HG03196 (cell line): ENCODE measurements at regions not wholly inside any gene's neighbourhood (a gene's known extent, or its start where the extent isn't known, plus 50 kb on each side); places are given as distances from the start of the nearest gene placed in this dataset.
"Not testable (repeated sequence)": the region's sequence is repeated elsewhere in the genome, so short reads cannot be mapped to it uniquely, and the experiment has no call there.

Experiments used
- ATAC-seq: cut with Tn5 transposase; IDR thresholded peaks from one replicate; pipeline ENCODE4 v1.9.1; 2021; ENCODE audit not compliant: unreplicated experiment

GRCh38 chr9:99670886-99671285 is 150.8 kb upstream of the NR4A3 start:
- not testable (repeated sequence) for ATAC-seq

- ATAC-seq: no peak
Observed at GRCh38 chr9:99677281-99677680, 144.4 kb upstream of the NR4A3 start.

GRCh38 chr9:99678566-99678965 is 143.1 kb upstream of the NR4A3 start:
- ATAC-seq: no peak

GRCh38 chr9:99680191-99680590 is 141.5 kb upstream of the NR4A3 start:
- ATAC-seq: no peak

- no peak for ATAC-seq
Observed at GRCh38 chr9:99681113-99681512, 140.6 kb upstream of the NR4A3 start.

- ATAC-seq: no peak
Observed at GRCh38 chr9:99682378-99682777, 139.3 kb upstream of the NR4A3 start.

GRCh38 chr9:99682870-99683269 is 138.8 kb upstream of the NR4A3 start:
- no peak for ATAC-seq

- ATAC-seq: no peak
Observed at GRCh38 chr9:99690573-99690972, 131.1 kb upstream of the NR4A3 start.

- ATAC-seq: no peak
Observed at GRCh38 chr9:99693888-99694287, 127.8 kb upstream of the NR4A3 start.

GRCh38 chr9:99694393-99694792 is 127.3 kb upstream of the NR4A3 start:
- no peak for ATAC-seq

- no peak for ATAC-seq
Observed at GRCh38 chr9:99699396-99699795, 122.3 kb upstream of the NR4A3 start.

- no peak for ATAC-seq
Observed at GRCh38 chr9:99712214-99712613, 109.5 kb upstream of the NR4A3 start.

GRCh38 chr9:99713838-99714306 is 107.8 kb upstream of the NR4A3 start:
- ATAC-seq: no peak

- no peak for ATAC-seq
Observed at GRCh38 chr9:99718631-99719030, 103.1 kb upstream of the NR4A3 start.

- ATAC-seq: peak; percentile 78
Observed at GRCh38 chr9:99720455-99721050, 101.1 kb upstream of the NR4A3 start.

- no peak for ATAC-seq
Observed at GRCh38 chr9:99721898-99722297, 99.8 kb upstream of the NR4A3 start.

GRCh38 chr9:99722877-99723276 is 98.8 kb upstream of the NR4A3 start:
- ATAC-seq: no peak

GRCh38 chr9:99724640-99725039 is 97.0 kb upstream of the NR4A3 start:
- ATAC-seq: no peak

GRCh38 chr9:99725852-99726251 is 95.8 kb upstream of the NR4A3 start:
- ATAC-seq: no peak

GRCh38 chr9:99726758-99727157 is 94.9 kb upstream of the NR4A3 start:
- ATAC-seq: no peak

- no peak for ATAC-seq
Observed at GRCh38 chr9:99730062-99730461, 91.6 kb upstream of the NR4A3 start.

GRCh38 chr9:99731950-99732349 is 89.7 kb upstream of the NR4A3 start:
- no peak for ATAC-seq

GRCh38 chr9:99732715-99733114 is 89.0 kb upstream of the NR4A3 start:
- no peak for ATAC-seq
